Activated CD4-positive, alpha-beta T cell treated with anti-CD3 and anti-CD28 coated beads, Interleukin-2, amount 50 U/mL, for 16 hours (primary cell): ENCODE measurements at regions not wholly inside any gene's neighbourhood (a gene's known extent, or its start where the extent isn't known, plus 50 kb on each side); places are given as distances from the start of the nearest gene placed in this dataset.
"Not testable (repeated sequence)": the region's sequence is repeated elsewhere in the genome, so short reads cannot be mapped to it uniquely, and the experiment has no call there.

Experiments
- DNase-seq: peaks from one replicate; pipeline ENCODE4 v3.0.0-alpha.2; 2020

- no peak for DNase-seq
Measured at GRCh38 chr14:43665570-43666267, 841.4 kb downstream of the FSCB start.

GRCh38 chr14:43655194-43655593 lies 851.9 kb downstream of the FSCB start:
- DNase-seq: not testable (repeated sequence)

- DNase-seq: no peak
Measured at GRCh38 chr14:43651896-43652295, 855.2 kb downstream of the FSCB start.

GRCh38 chr14:43651185-43651787 lies 855.8 kb downstream of the FSCB start:
- DNase-seq: no peak

- no peak for DNase-seq
Measured at GRCh38 chr14:43649508-43649907, 857.6 kb downstream of the FSCB start.

- DNase-seq: no peak
Measured at GRCh38 chr14:43647302-43647701, 859.8 kb downstream of the FSCB start.

GRCh38 chr14:43640718-43641267 lies 866.3 kb downstream of the FSCB start:
- no peak for DNase-seq

- DNase-seq: no peak
Measured at GRCh38 chr14:43625294-43625693, 881.8 kb downstream of the FSCB start.

GRCh38 chr14:43621282-43621681 lies 885.8 kb downstream of the FSCB start:
- DNase-seq: no peak

GRCh38 chr14:43595096-43595772 lies 911.8 kb downstream of the FSCB start:
- DNase-seq: no peak

- DNase-seq: no peak
Measured at GRCh38 chr14:43591776-43592175, 915.3 kb downstream of the FSCB start.

GRCh38 chr14:43587183-43587582 lies 919.9 kb downstream of the FSCB start:
- no peak for DNase-seq

GRCh38 chr14:43579671-43580070 lies 927.4 kb downstream of the FSCB start:
- no peak for DNase-seq

- no peak for DNase-seq
Measured at GRCh38 chr14:43568022-43568421, 939.1 kb downstream of the FSCB start.

GRCh38 chr14:43548368-43548767 lies 958.7 kb downstream of the FSCB start:
- DNase-seq: no peak

GRCh38 chr14:43547596-43547995 lies 959.5 kb downstream of the FSCB start:
- not testable (repeated sequence) for DNase-seq

- DNase-seq: no peak
Measured at GRCh38 chr14:43541356-43541755, 965.7 kb downstream of the FSCB start.

- no peak for DNase-seq
Measured at GRCh38 chr14:43540948-43541347, 966.1 kb downstream of the FSCB start.

GRCh38 chr14:43539210-43539609 lies 967.9 kb downstream of the FSCB start:
- no peak for DNase-seq

- no peak for DNase-seq
Measured at GRCh38 chr14:43535231-43535838, 971.7 kb downstream of the FSCB start.

- no peak for DNase-seq
Measured at GRCh38 chr14:43532825-43533416, 974.2 kb downstream of the FSCB start.

GRCh38 chr14:43528321-43528720 lies 978.8 kb downstream of the FSCB start:
- no peak for DNase-seq

- no peak for DNase-seq
Measured at GRCh38 chr14:43525658-43526057, 981.4 kb downstream of the FSCB start.
